GM12878 (cell line): ENCODE measurements at regions not wholly inside any gene's neighbourhood (a gene's known extent, or its start where the extent isn't known, plus 50 kb on each side); places are given as distances from the start of the nearest gene placed in this dataset.

Experiments
- CEBPB ChIP-seq, 2 experiments: fragments of 150-350 bp in 1 of 2; IDR thresholded peaks; 2 replicates each; pipeline ENCODE4 v1.6.1; 2012 to 2014; ENCODE audit warnings: low read depth in 2 of 2, low read length in 2 of 2, borderline replicate concordance in 1 of 2, inconsistent platforms in 1 of 2
- CREM ChIP-seq: IDR thresholded peaks from 2 replicates; pipeline ENCODE4 v1.6.1; 2014; ENCODE audit warnings: antibody characterized with exemption, low read depth
- CTCF ChIP-seq, 3 experiments: IDR thresholded peaks in 2 of 3; conservative IDR thresholded peaks in 1 of 3; 2 replicates each; pipeline ENCODE4 v1.5.1; 2011; ENCODE audit warnings: low read depth in 3 of 3, low read length in 3 of 3, mild to moderate bottlenecking in 3 of 3, control low read depth in 2 of 3, moderate library complexity in 2 of 3, inconsistent platforms in 1 of 3, mixed read lengths in 1 of 3; ENCODE audit not compliant: control insufficient read depth in 2 of 3, insufficient read depth in 1 of 3; ENCODE audit errors: extremely low read depth in 1 of 3
- EP300 ChIP-seq, 2 experiments: fragments of 150-350 bp in 1 of 2; IDR thresholded peaks; 2 replicates each; pipeline ENCODE4 v1.6.1; 2011 to 2012; ENCODE audit warnings: low read depth in 2 of 2, low read length in 2 of 2, borderline replicate concordance in 1 of 2, improper control_type of control experiment in 1 of 2, inconsistent platforms in 1 of 2; ENCODE audit not compliant: control insufficient read depth in 1 of 2
- ESRRA ChIP-seq: IDR thresholded peaks from 2 replicates; pipeline ENCODE4 v1.6.1; 2012; ENCODE audit warnings: mild to moderate bottlenecking, low read length, improper control_type of control experiment
- IRF3 ChIP-seq: fragments of 450-650 bp; IDR thresholded peaks from 2 replicates; pipeline ENCODE4 v1.6.1; 2014; ENCODE audit warnings: mild to moderate bottlenecking
- NBN ChIP-seq: fragments of 450-650 bp; IDR thresholded peaks from 2 replicates; pipeline ENCODE4 v1.6.1; 2016
- NFYB ChIP-seq: IDR thresholded peaks from 2 replicates; pipeline ENCODE4 v1.6.1; 2011; ENCODE audit warnings: low read depth, mild to moderate bottlenecking, low read length, improper control_type of control experiment, moderate library complexity; ENCODE audit not compliant: insufficient read depth
- POLR2A ChIP-seq: IDR thresholded peaks from 2 replicates; pipeline ENCODE4 v1.6.1; 2011; ENCODE audit warnings: low read depth, mild to moderate bottlenecking, low read length
- SPI1 ChIP-seq: IDR thresholded peaks from 2 replicates; pipeline ENCODE4 v1.6.1; 2011; ENCODE audit warnings: low read depth, mild to moderate bottlenecking, low read length, moderate library complexity, borderline replicate concordance; ENCODE audit not compliant: insufficient read depth
- TAF1 ChIP-seq: IDR thresholded peaks from 2 replicates; pipeline ENCODE4 v1.6.1; 2011; ENCODE audit warnings: mild to moderate bottlenecking, low read depth, low read length, borderline replicate concordance
- YBX1 ChIP-seq: fragments of 450-650 bp; IDR thresholded peaks from 2 replicates; pipeline ENCODE4 v1.6.1; 2016; ENCODE audit warnings: antibody characterized with exemption
- ZNF274 ChIP-seq: IDR thresholded peaks from one replicate; pipeline ENCODE4 v1.8.0; 2011; ENCODE audit not compliant: insufficient read length, insufficient read depth

DNA sequence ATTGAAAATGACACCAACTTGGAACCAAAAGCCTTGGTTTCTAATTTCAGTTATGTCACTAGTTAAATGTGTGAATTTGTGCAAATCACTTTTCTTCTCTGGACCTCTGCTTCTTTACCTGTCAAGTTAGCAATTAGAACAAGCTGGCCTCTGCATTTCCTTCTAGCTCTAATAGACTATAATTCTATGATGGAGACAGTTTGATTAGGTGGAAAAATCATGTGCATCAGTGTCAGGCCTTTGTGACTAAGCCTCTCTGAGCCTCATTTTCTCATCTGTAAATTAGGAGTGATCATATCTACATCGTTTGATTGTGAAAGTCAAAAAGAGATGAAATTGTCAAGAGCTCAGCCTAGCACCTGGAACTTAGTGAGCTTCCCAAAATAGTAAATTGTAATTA, 712.9 kb downstream of the MECOM start:
- TF ChIP-seq CTCF (IDR thresholded peaks at IDR 0.05 in 2 of 3, conservative IDR thresholded peaks at IDR 0.05 in 1 of 3; ENCODE audit: control insufficient read depth in 2 of 3, extremely low read depth in 1 of 3, insufficient read depth in 1 of 3, low read depth in 3 of 3, low read length in 3 of 3) (no peak), YBX1 (no peak), SPI1 (no peak), TAF1 (no peak), NBN (no peak), POLR2A (no peak), CREM (no peak), ESRRA (no peak), EP300 (IDR thresholded peaks at IDR 0.05; ENCODE audit: borderline replicate concordance in 1 of 2, control insufficient read depth in 1 of 2, low read depth in 2 of 2, low read length in 2 of 2) (no peak), ZNF274 (no peak), NFYB (no peak), IRF3 (no peak), CEBPB (IDR thresholded peaks at IDR 0.05; ENCODE audit: borderline replicate concordance in 1 of 2, low read depth in 2 of 2, low read length in 2 of 2) (no peak)
